WERI-Rb-1 (cell line): ENCODE measurements at regions not wholly inside any gene's neighbourhood (a gene's known extent, or its start where the extent isn't known, plus 50 kb on each side); places are given as distances from the start of the nearest gene placed in this dataset.

Source experiments
- DNase-seq: peaks from one replicate; pipeline ENCODE4 v3.0.0-alpha.2; 2020
- H3K27ac ChIP-seq: fragments of 250-450 bp; sonication (Bioruptor Pico); 2 replicates; pipeline ENCODE4 v1.5.1; 2020; ENCODE audit warnings: mild to moderate bottlenecking, moderate library complexity
- H3K27me3 ChIP-seq: fragments of 250-450 bp; sonication (Bioruptor Pico); 2 replicates; pipeline ENCODE4 v1.5.1; 2021; ENCODE audit warnings: mild to moderate bottlenecking, low read depth, moderate library complexity; ENCODE audit not compliant: insufficient read depth, severe bottlenecking
- H3K36me3 ChIP-seq: fragments of 250-450 bp; sonication (Bioruptor Pico); 2 replicates; pipeline ENCODE4 v1.5.1; 2020; ENCODE audit warnings: mild to moderate bottlenecking, moderate library complexity
- H3K4me3 ChIP-seq: 2 replicates; pipeline ENCODE4 v1.5.1; 2011; ENCODE audit warnings: low read depth, mild to moderate bottlenecking, control low read depth, low read length
- H3K9me3 ChIP-seq: fragments of 250-450 bp; sonication (Bioruptor Pico); 2 replicates; pipeline ENCODE4 v1.5.1; 2021; ENCODE audit warnings: mild to moderate bottlenecking, moderate library complexity; ENCODE audit not compliant: severe bottlenecking
- CTCF ChIP-seq: IDR thresholded peaks from 2 replicates; pipeline ENCODE4 v1.5.1; 2011; ENCODE audit warnings: low read depth, mild to moderate bottlenecking, control low read depth, inconsistent platforms, low read length

DNA sequence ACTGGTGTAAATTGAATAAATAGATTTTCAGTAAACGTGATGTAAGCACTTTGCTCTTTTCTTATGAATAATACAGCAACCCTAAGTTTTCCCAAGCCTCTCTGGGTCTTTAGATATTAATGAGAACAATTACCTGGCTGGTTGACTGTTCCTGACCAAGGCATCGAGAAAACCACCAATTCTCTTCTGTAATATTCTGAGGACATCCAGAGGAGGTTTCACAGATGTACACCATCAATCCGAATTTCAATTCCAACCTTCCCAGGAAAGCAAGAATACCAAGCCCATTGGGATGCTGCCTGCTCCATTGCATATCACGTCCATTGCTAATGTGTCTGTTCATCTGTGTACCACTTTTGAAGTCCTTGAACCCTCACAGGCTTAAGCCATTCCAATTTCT lies 571.8 kb downstream of the NUP35 start:
- DNase-seq = no peak
- Histone ChIP-seq H3K9me3 (no peaks in the 10 kb centered on the region), H3K36me3 (no peaks in the 10 kb centered on the region), H3K27ac (no peak overlapping the region), H3K4me3 (no peak overlapping the region), H3K27me3 (no peaks in the 10 kb centered on the region)
- TF ChIP-seq CTCF = no peak

GRCh38 chr2:183709829-183710228 lies 585.6 kb downstream of the NUP35 start:
- TF ChIP-seq CTCF = no peak

GRCh38 chr2:183718246-183718645 lies 594.0 kb downstream of the NUP35 start:
- no peaks in the 10 kb centered on the region for H3K27me3 ChIP-seq
- H3K27ac ChIP-seq = no peak overlapping the region
- no peaks in the 10 kb centered on the region for H3K9me3 ChIP-seq
- TF ChIP-seq CTCF = no peak
- no peak for DNase-seq
- no peak overlapping the region for H3K4me3 ChIP-seq
- no peaks in the 10 kb centered on the region for H3K36me3 ChIP-seq

More at GRCh38 chr2:183709829-183710228, 585.6 kb downstream of the NUP35 start:
- DNase-seq = no peak
- Histone ChIP-seq H3K27ac (no peak overlapping the region), H3K4me3 (no peak overlapping the region), H3K27me3 (no peaks in the 10 kb centered on the region), H3K36me3 (no peaks in the 10 kb centered on the region), H3K9me3 (no peaks in the 10 kb centered on the region)

GRCh38 chr2:183723278-183723677 lies 599.0 kb downstream of the NUP35 start:
- no peak for DNase-seq
- Histone ChIP-seq H3K9me3 (no peaks in the 10 kb centered on the region), H3K27me3 (no peaks in the 10 kb centered on the region), H3K27ac (no peak overlapping the region), H3K36me3 (no peaks in the 10 kb centered on the region), H3K4me3 (no peak overlapping the region)
- TF ChIP-seq CTCF = no peak

- TF ChIP-seq CTCF = no peak
- H3K4me3 ChIP-seq = no peak overlapping the region
- no peaks in the 10 kb centered on the region for H3K9me3 ChIP-seq
Measured at GRCh38 chr2:183729380-183729779, 605.1 kb downstream of the NUP35 start.

GRCh38 chr2:183740241-183740640 lies 616.0 kb downstream of the NUP35 start:
- no peak for TF ChIP-seq CTCF
- no peaks in the 10 kb centered on the region for H3K9me3 ChIP-seq
- H3K27me3 ChIP-seq = no peaks in the 10 kb centered on the region
- no peak overlapping the region for H3K4me3 ChIP-seq
- DNase-seq = no peak
- no peaks in the 10 kb centered on the region for H3K36me3 ChIP-seq
- no peak overlapping the region for H3K27ac ChIP-seq

More at GRCh38 chr2:183729380-183729779, 605.1 kb downstream of the NUP35 start:
- H3K36me3 ChIP-seq = no peaks in the 10 kb centered on the region
- no peak for DNase-seq
- H3K27ac ChIP-seq = no peak overlapping the region
- no peaks in the 10 kb centered on the region for H3K27me3 ChIP-seq
